VCaP (cell line): ENCODE measurements at regions not wholly inside any gene's neighbourhood (a gene's known extent, or its start where the extent isn't known, plus 50 kb on each side); places are given as distances from the start of the nearest gene placed in this dataset.

Source experiments
- H3K27ac ChIP-seq: fragments of 450-650 bp; 2 replicates; pipeline ENCODE4 v1.5.1; 2017
- CTCF ChIP-seq: fragments of 450-650 bp; conservative IDR thresholded peaks from 2 replicates; pipeline ENCODE4 v1.5.1; 2017; ENCODE audit warnings: mild to moderate bottlenecking, moderate library complexity

- TF ChIP-seq CTCF, result no peak
These were observed 137.3 kb upstream of the FRMD4A start for GRCh38 chr10:14468023-14468441.

GRCh38 chr10:14466257-14466656 lies 135.5 kb upstream of the FRMD4A start:
- no peak for TF ChIP-seq CTCF
- H3K27ac ChIP-seq, result no peak overlapping the region

More at GRCh38 chr10:14468023-14468441, 137.3 kb upstream of the FRMD4A start:
- H3K27ac ChIP-seq, result no peak overlapping the region

DNA sequence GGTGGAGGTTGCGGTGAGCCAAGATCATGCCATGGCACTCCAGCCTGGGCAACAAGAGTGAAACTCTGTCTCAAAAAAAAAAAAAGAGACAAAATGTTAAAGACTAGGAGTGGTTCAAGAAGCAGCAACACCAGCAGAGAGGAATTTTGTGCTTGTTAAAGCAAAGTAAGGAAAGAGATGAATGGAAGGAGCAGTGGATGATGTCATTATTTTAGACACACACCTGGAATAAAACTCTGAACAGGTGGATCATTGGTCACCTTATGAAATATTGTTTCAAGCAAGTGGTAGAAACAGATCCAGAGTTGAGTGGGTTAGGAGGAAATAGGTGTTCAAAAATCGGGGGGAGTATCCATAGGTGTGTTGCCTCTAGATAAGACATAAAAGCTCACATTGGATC lies 129.7 kb upstream of the FRMD4A start:
- no peak for TF ChIP-seq CTCF

DNA sequence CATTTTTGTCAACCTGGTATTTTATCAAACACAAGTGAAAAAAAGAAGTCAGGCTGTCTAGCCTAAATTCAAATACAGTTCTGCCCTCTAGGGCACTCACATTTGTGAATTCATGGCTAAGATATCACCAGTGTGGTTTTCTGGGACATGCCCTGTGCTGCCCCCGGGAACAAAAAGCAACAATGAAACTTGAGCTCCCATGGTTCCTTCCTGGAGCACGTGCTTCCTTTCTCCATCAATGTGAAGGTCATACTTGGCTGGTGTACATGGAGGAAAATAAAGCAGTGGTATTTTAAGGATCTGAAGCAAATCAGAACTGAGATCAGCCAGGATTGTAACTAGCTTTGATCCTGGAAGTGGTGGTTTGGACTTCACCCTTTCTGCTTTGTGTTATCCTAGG lies 128.9 kb upstream of the FRMD4A start:
- no peak overlapping the region for H3K27ac ChIP-seq
- TF ChIP-seq CTCF, result no peak

More for the DNA sequence above, 129.7 kb upstream of the FRMD4A start:
- no peak overlapping the region for H3K27ac ChIP-seq

GRCh38 chr10:14456870-14457266 lies 126.1 kb upstream of the FRMD4A start:
- H3K27ac ChIP-seq, result no peak overlapping the region
- TF ChIP-seq CTCF, result no peak

DNA sequence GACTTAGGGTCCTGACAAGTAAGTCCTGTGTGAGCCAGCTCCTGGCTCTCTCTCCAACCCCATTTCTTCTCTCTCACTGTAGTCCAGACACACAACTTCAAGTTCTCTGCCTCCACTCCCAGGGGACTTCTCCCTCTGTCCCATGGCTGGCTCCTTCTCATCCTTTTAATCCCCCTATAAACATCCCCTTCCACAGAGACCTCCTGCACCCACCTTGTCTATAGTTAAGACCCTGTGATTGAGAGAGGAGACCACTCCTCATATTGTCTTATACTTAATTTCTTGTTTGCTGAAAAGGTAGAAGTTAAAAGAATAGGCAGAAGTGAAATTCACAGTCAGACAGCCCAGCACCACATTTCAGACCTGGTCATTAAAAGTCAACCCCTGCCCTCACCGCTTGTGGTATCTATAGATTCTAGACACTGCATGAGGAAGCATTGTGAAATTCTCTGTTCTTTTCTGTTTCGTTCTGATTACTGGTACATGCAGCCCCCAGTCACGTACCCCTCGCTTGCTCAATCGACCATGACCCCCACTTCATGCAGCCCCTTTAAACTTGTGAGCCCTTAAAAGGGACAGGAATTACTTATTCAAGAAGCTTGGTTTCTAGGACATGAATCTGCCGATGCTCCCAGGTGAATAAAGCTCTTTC lies 125.6 kb upstream of the FRMD4A start:
- no peak overlapping the region for H3K27ac ChIP-seq
- no peak for TF ChIP-seq CTCF

DNA sequence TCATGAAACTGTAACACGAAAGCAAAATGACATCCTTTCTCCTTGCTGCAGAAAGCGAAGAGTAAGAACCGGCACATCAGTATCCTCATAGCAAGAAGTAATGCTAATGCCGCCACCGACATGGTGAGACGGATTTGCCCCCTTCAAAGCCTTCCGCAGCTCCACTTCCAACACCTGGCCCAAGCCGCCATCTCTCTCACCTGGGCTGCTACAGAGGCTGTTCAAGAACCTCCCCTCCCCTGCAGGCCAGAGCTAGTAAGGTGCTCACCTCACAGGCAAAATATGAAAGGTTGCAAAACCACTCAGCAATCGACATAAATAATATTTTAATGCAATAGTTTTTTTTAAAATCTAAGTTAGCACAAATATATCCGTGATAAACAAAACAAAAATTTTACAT lies 123.9 kb upstream of the FRMD4A start:
- H3K27ac ChIP-seq, result no peak overlapping the region
- TF ChIP-seq CTCF, result no peak
